ENCODE measurements at regions not wholly inside any gene's neighbourhood (a gene's known extent, or its start where the extent isn't known, plus 50 kb on each side); places are given as distances from the start of the nearest gene placed in this dataset.

- 82 to 85% methylated on average over 6 of the region's 6 CpGs for WGBS, 2 donors
- Histone ChIP-seq H3K4me3 (no peak overlapping the region), H3K27me3 (ENCODE audit: control insufficient read depth in 3 of 3, insufficient read depth in 3 of 3, low read length in 2 of 3) (no peaks in the 10 kb centered on the region), H3K36me3 (ENCODE audit: control insufficient read depth in 4 of 4, insufficient read depth in 4 of 4, low read length in 4 of 4) (no peaks in the 10 kb centered on the region), H3K9ac (ENCODE audit: insufficient read depth in 1 of 2, low read length in 2 of 2) (no peak overlapping the region), H3K27ac (ENCODE audit: low read depth in 1 of 2, low read length in 1 of 2) (no peak overlapping the region), H3K9me3 (ENCODE audit: control insufficient read depth in 4 of 4, insufficient read depth in 3 of 4, low read length in 3 of 4) (no peaks in the 10 kb centered on the region), H3K4me1 (ENCODE audit: control insufficient read depth in 5 of 5, insufficient read depth in 5 of 5, low read length in 5 of 5) (no peaks in the 10 kb centered on the region)
- no peak for DNase-seq
- no peak for TF ChIP-seq CTCF (IDR thresholded peaks at IDR 0.05; ENCODE audit: control extremely low read depth, extremely low read depth)
- no peak for ATAC-seq (ENCODE audit: insufficient read depth, low FRiP score)
Measured at GRCh38 chr3:54008099-54008498, 114.3 kb upstream of the CACNA2D3 start.

GRCh38 chr3:54004335-54004734 lies 112.7 kb upstream of the SELENOK start:
- WGBS, 2 donors, result 77 to 83% methylated on average over 5 of the region's 5 CpGs

GRCh38 chr3:54003136-54003535 lies 111.5 kb upstream of the SELENOK start:
- Histone ChIP-seq H3K9ac (ENCODE audit: insufficient read depth in 1 of 2, low read length in 2 of 2) (no peak overlapping the region), H3K36me3 (ENCODE audit: control insufficient read depth in 4 of 4, insufficient read depth in 4 of 4, low read length in 4 of 4) (no peaks in the 10 kb centered on the region), H3K27me3 (ENCODE audit: control insufficient read depth in 3 of 3, insufficient read depth in 3 of 3, low read length in 2 of 3) (no peaks in the 10 kb centered on the region), H3K4me3 (no peak overlapping the region), H3K27ac (ENCODE audit: low read depth in 1 of 2, low read length in 1 of 2) (no peak overlapping the region), H3K9me3 (ENCODE audit: control insufficient read depth in 4 of 4, insufficient read depth in 3 of 4, low read length in 3 of 4) (no peaks in the 10 kb centered on the region), H3K4me1 (ENCODE audit: control insufficient read depth in 5 of 5, insufficient read depth in 5 of 5, low read length in 5 of 5) (no peaks in the 10 kb centered on the region)
- no peak for ATAC-seq (ENCODE audit: insufficient read depth, low FRiP score)
- no peak for TF ChIP-seq CTCF (IDR thresholded peaks at IDR 0.05; ENCODE audit: control extremely low read depth, extremely low read depth)
- no peak for DNase-seq
- WGBS, 2 donors, result 83 to 85% methylated on average over 9 of the region's 9 CpGs

More at GRCh38 chr3:54004335-54004734, 112.7 kb upstream of the SELENOK start:
- DNase-seq (no peak), ATAC-seq (ENCODE audit: insufficient read depth, low FRiP score) (no peak)
- TF ChIP-seq CTCF (IDR thresholded peaks at IDR 0.05; ENCODE audit: control extremely low read depth, extremely low read depth), result no peak
- Histone ChIP-seq H3K27ac (ENCODE audit: low read depth in 1 of 2, low read length in 1 of 2) (no peak overlapping the region), H3K4me3 (no peak overlapping the region), H3K36me3 (ENCODE audit: control insufficient read depth in 4 of 4, insufficient read depth in 4 of 4, low read length in 4 of 4) (no peaks in the 10 kb centered on the region), H3K9me3 (ENCODE audit: control insufficient read depth in 4 of 4, insufficient read depth in 3 of 4, low read length in 3 of 4) (no peaks in the 10 kb centered on the region), H3K4me1 (ENCODE audit: control insufficient read depth in 5 of 5, insufficient read depth in 5 of 5, low read length in 5 of 5) (no peaks in the 10 kb centered on the region), H3K9ac (ENCODE audit: insufficient read depth in 1 of 2, low read length in 2 of 2) (no peak overlapping the region), H3K27me3 (ENCODE audit: control insufficient read depth in 3 of 3, insufficient read depth in 3 of 3, low read length in 2 of 3) (no peaks in the 10 kb centered on the region)

GRCh38 chr3:53999725-54000124 lies 108.1 kb upstream of the SELENOK start:
- Histone ChIP-seq H3K4me1 (ENCODE audit: control insufficient read depth in 5 of 5, insufficient read depth in 5 of 5, low read length in 5 of 5) (no peaks in the 10 kb centered on the region), H3K27me3 (ENCODE audit: control insufficient read depth in 3 of 3, insufficient read depth in 3 of 3, low read length in 2 of 3) (no peaks in the 10 kb centered on the region), H3K9me3 (ENCODE audit: control insufficient read depth in 4 of 4, insufficient read depth in 3 of 4, low read length in 3 of 4) (no peaks in the 10 kb centered on the region), H3K9ac (ENCODE audit: insufficient read depth in 1 of 2, low read length in 2 of 2) (no peak overlapping the region), H3K4me3 (no peak overlapping the region), H3K27ac (ENCODE audit: low read depth in 1 of 2, low read length in 1 of 2) (no peak overlapping the region), H3K36me3 (ENCODE audit: control insufficient read depth in 4 of 4, insufficient read depth in 4 of 4, low read length in 4 of 4) (no peaks in the 10 kb centered on the region)
- TF ChIP-seq CTCF (IDR thresholded peaks at IDR 0.05; ENCODE audit: control extremely low read depth, extremely low read depth), result no peak
- DNase-seq, result no peak
- no peak for ATAC-seq (ENCODE audit: insufficient read depth, low FRiP score)
- WGBS, 2 donors, result 86 to 90% methylated on average over 3 of the region's 3 CpGs
